Mammary epithelial cell (primary cell): ENCODE measurements at regions not wholly inside any gene's neighbourhood (a gene's known extent, or its start where the extent isn't known, plus 50 kb on each side); places are given as distances from the start of the nearest gene placed in this dataset.

ENCODE experiments used
- CTCF ChIP-seq, 2 donors: IDR thresholded peaks in 1 of 2; conservative IDR thresholded peaks in 1 of 2; 2 replicates each; pipeline ENCODE4 v1.5.1; 2011 to 2012; ENCODE audit warnings: inconsistent platforms in 2 of 2, low read length in 2 of 2, mild to moderate bottlenecking in 2 of 2, control low read depth in 1 of 2, low read depth in 1 of 2; ENCODE audit not compliant: insufficient read depth in 1 of 2; ENCODE audit errors: extremely low read depth in 1 of 2
- EZH2 ChIP-seq: IDR thresholded peaks from 2 replicates; pipeline ENCODE4 v1.6.1; 2012; ENCODE audit warnings: low read length, inconsistent platforms, borderline replicate concordance

- TF ChIP-seq CTCF (conservative IDR thresholded peaks at IDR 0.05 in 1 of 2, IDR thresholded peaks at IDR 0.05 in 1 of 2; ENCODE audit: extremely low read depth in 1 of 2, insufficient read depth in 1 of 2, low read depth in 1 of 2, low read length in 2 of 2) (no peak), EZH2 (no peak)
Observed at GRCh38 chr20:60637801-60638200, 614.3 kb upstream of the CDH4 start.
